T-helper 1 cell (primary cell): ENCODE measurements at regions not wholly inside any gene's neighbourhood (a gene's known extent, or its start where the extent isn't known, plus 50 kb on each side); places are given as distances from the start of the nearest gene placed in this dataset.

Source experiments
- DNase-seq, 5 donors: peaks; one replicate each; pipeline ENCODE4 v3.0.0-alpha.2; 2012 to 2020

DNA sequence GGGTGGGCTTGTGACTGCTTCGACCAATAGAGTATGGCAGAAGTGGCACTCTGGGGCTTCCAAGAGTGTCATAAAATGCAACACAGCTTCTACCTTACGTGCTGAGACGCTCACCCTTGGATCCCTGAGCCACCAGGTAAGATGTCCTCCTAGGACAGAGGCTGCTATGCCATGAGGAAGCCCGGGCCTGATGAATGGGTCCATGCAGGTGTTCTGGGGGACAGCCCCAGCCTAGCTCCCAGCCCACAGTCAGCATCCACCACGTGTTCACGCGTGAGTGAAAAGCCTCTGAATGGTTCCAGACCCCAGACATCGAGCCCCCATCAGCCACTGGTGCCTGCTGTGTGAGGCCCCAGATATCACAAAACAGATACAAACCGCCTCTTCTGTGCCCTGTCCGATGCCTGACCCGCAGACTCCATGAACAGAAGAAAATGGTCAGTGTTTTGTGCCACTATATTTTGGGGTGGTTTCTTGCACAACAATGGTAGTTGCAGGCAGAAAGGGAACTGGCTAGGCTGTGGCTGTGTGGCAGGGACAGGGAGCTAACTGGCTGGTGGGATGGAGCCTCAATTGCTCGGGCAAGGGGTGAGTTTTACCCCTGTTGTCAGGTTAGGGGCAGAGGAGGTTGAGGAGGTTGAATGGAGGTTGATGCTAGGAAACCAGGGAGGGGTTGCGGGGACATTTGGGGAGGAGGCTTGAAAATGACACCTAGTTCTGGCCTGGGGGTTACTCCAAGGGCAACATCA, 92.2 kb downstream of the LINGO1 start:
- DNase-seq, result no peak

- DNase-seq, result no peak
Measured at GRCh38 chr15:77538793-77539497, 93.8 kb downstream of the LINGO1 start.

DNA sequence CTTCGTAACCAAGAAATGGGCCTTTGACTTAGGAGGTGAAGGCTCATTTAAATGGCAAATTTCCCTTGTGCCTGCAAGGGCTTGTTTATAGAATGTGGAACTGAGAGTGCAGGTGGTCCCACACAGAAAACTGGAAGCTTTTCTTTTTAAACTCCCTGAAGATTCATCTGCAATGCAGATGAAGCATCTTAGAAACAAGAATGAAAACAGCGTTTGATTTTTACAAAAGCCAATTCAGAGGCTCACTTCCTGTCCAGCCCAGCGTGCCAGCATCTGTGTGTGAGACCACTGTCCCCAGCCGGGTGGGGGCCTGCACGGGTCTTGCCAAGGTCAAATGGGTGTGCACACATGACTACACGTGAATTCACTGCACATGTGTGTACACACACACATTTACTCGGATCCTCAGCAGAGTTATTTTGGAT, 94.7 kb downstream of the LINGO1 start:
- DNase-seq, result no peak

DNA sequence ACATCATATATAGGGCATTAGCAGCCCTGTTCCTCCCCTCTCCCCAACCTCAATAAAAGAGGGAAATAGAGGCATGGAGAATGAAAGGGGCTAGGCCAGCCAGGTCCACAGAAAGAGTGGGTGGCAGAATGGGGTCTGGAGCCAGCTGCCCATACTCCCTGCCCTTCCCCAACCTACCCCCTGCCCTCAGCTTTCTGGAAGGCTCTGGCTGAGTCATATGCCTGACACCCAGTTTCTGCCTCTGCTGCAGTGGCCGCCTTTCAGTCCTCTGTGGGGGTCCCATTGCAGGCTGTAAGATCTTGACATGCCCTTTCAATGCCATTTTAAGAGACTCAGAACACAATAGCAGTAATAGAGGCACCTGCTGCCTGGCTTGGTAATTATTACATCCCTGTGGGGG, 95.7 kb downstream of the LINGO1 start:
- DNase-seq, result no peak

DNA sequence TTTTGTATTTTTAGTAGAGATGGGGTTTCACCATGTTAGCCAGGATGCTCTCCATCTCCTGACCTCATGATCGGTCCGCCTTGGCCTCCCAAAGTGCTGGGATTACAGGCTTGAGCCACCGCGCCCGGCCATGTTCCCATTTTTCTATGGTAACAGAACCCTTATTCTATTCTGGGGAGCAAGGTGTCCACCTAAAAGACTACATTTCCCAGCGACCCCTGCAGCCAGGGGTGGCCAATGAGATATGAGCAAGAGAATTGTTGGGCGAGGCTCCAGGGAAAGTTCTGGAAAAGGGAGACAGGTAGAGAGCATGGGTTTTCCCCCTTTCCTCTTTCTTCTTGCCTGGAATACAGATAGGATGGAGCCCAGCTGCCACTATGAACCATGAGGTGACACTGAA, 96.9 kb downstream of the LINGO1 start:
- no peak for DNase-seq
